ENCODE measurements at regions not wholly inside any gene's neighbourhood (a gene's known extent, or its start where the extent isn't known, plus 50 kb on each side); places are given as distances from the start of the nearest gene placed in this dataset.

DNA sequence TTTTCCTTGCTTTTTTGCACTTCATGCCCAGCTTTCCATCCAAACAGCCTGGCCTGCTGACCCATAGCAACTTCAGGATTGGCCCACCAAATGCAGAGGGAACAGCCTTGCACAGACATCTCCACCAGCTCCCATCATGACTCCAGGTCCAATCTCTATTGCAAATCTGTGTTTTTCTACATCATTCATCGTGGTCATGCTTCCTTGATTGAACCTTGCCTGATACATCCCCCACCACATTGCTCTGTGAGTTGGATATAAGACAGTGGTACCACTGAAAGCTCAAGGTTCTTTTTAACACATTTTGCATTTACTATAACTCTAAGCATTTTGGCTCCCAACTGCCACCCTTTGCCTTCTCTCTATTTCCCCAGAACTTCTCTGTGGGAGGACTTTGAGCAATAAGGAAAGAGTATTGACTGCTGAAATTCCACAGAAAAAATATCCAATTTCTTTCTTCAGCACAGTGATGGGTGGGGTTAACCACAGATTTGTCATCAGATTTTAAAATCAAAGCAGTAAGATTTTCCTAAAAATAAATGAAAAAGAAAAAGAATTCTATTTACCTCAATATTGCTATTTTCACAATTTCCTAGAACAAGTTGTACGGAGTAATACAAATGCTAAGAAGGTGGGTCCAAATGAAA lies 114.6 kb upstream of the GALNT15 start (continued):
- TF ChIP-seq, protein P1, sequence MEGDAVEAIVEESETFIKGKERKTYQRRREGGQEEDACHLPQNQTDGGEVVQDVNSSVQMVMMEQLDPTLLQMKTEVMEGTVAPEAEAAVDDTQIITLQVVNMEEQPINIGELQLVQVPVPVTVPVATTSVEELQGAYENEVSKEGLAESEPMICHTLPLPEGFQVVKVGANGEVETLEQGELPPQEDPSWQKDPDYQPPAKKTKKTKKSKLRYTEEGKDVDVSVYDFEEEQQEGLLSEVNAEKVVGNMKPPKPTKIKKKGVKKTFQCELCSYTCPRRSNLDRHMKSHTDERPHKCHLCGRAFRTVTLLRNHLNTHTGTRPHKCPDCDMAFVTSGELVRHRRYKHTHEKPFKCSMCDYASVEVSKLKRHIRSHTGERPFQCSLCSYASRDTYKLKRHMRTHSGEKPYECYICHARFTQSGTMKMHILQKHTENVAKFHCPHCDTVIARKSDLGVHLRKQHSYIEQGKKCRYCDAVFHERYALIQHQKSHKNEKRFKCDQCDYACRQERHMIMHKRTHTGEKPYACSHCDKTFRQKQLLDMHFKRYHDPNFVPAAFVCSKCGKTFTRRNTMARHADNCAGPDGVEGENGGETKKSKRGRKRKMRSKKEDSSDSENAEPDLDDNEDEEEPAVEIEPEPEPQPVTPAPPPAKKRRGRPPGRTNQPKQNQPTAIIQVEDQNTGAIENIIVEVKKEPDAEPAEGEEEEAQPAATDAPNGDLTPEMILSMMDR (conservative IDR thresholded peaks at IDR 0.05; ENCODE audit: low read depth in 2 of 2), result no peak
- TF ChIP-seq, protein P2, sequence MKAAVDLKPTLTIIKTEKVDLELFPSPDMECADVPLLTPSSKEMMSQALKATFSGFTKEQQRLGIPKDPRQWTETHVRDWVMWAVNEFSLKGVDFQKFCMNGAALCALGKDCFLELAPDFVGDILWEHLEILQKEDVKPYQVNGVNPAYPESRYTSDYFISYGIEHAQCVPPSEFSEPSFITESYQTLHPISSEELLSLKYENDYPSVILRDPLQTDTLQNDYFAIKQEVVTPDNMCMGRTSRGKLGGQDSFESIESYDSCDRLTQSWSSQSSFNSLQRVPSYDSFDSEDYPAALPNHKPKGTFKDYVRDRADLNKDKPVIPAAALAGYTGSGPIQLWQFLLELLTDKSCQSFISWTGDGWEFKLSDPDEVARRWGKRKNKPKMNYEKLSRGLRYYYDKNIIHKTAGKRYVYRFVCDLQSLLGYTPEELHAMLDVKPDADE (IDR thresholded peaks at IDR 0.05), result no peak
- no peak for TF ChIP-seq STAT1 (IDR thresholded peaks at IDR 0.05; ENCODE audit: unreplicated experiment)
- TF ChIP-seq ZNF114 (CRISPR knock-in tag; IDR thresholded peaks at IDR 0.05), result no peak
- no peak for TF ChIP-seq NANOG (IDR thresholded peaks at IDR 0.05; ENCODE audit: borderline replicate concordance)
- no peak for TF ChIP-seq CREB1 (CRISPR knock-in tag; IDR thresholded peaks at IDR 0.05; ENCODE audit: low read depth)
- no peak for TF ChIP-seq EZH2phosphoT487 (IDR thresholded peaks at IDR 0.05; ENCODE audit: unreplicated experiment)

DNA sequence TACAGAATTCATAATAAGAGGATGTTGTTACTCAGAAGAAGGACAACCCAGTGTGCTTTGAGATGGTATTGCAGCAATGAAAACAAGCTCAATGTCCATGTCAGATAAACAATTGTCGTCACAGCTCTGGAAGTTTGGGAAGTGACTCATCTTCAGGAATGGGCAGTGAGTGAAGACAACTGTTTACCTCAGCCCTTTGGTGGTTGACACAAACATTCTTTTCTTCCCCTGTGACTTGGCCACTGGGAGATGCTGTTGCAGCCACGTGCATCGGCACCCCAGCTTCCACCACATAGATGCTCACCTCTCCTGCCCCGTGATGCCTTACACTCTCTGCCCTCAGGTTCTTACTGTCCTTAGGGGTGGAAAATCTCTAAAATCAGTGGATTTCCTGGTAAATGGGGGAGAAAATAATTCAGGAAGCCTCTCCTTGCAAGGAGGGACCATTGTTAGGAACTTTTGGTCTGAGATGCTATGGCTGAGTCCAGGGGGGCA lies 114.1 kb upstream of the GALNT15 start:
- Histone ChIP-seq H3F3A (replicated peaks; ENCODE audit: low read depth) (no peaks in the 10 kb centered on the region), H2AFZ (no peak overlapping the region), H4K20me1 (replicated peaks; ENCODE audit: insufficient read depth) (no peaks in the 10 kb centered on the region), H3K4me2 (no peak overlapping the region), H3K79me2 (replicated peaks; ENCODE audit: insufficient read depth) (no peaks in the 10 kb centered on the region), H3K27ac (ENCODE audit: low read depth) (no peak overlapping the region), H3K36me3 (ENCODE audit: insufficient read depth) (no peaks in the 10 kb centered on the region), H3K4me1 (ENCODE audit: insufficient read depth) (0 out of 2 replicates have a peak, but pooled peaks cover 5% of the 10 kb centered on the region), H3K27me3 (ENCODE audit: insufficient read depth) (no peaks in the 10 kb centered on the region), H3K4me3 (no peak overlapping the region), H3K9me2 (ENCODE audit: insufficient read depth) (peaks cover 4% of the 10 kb centered on the region; the same call in 1 of the 2 replicates)
- no peaks in the 10 kb centered on the region for H3K36me3 Mint-ChIP-seq (ENCODE audit: low read depth)
- no peak overlapping the region for H3K27ac Mint-ChIP-seq
- peaks cover 5% of the 10 kb centered on the region; the same call in 2 of the 3 replicates for H3K4me1 Mint-ChIP-seq
- ATAC-seq, result peak; percentile 52; the same call in 2 of the 3 replicates
- H3K9me3 Mint-ChIP-seq, result no peaks in the 10 kb centered on the region
- H3K27me3 Mint-ChIP-seq (ENCODE audit: insufficient read depth, low read depth, poor library complexity), result no peaks in the 10 kb centered on the region
- TF ChIP-seq ZNF331 (CRISPR knock-in tag; IDR thresholded peaks at IDR 0.05; ENCODE audit: low read depth) (no peak), JUNB (IDR thresholded peaks at IDR 0.05; ENCODE audit: unreplicated experiment) (no peak), EZH2phosphoT487 (IDR thresholded peaks at IDR 0.05; ENCODE audit: unreplicated experiment) (no peak), STAT1 (IDR thresholded peaks at IDR 0.05; ENCODE audit: unreplicated experiment) (no peak), EZH2 (IDR thresholded peaks at IDR 0.05; ENCODE audit: low read depth, unreplicated experiment) (no peak)
- TF ChIP-seq, protein P2 (IDR thresholded peaks at IDR 0.05), result no peak
- TF ChIP-seq, protein P3, sequence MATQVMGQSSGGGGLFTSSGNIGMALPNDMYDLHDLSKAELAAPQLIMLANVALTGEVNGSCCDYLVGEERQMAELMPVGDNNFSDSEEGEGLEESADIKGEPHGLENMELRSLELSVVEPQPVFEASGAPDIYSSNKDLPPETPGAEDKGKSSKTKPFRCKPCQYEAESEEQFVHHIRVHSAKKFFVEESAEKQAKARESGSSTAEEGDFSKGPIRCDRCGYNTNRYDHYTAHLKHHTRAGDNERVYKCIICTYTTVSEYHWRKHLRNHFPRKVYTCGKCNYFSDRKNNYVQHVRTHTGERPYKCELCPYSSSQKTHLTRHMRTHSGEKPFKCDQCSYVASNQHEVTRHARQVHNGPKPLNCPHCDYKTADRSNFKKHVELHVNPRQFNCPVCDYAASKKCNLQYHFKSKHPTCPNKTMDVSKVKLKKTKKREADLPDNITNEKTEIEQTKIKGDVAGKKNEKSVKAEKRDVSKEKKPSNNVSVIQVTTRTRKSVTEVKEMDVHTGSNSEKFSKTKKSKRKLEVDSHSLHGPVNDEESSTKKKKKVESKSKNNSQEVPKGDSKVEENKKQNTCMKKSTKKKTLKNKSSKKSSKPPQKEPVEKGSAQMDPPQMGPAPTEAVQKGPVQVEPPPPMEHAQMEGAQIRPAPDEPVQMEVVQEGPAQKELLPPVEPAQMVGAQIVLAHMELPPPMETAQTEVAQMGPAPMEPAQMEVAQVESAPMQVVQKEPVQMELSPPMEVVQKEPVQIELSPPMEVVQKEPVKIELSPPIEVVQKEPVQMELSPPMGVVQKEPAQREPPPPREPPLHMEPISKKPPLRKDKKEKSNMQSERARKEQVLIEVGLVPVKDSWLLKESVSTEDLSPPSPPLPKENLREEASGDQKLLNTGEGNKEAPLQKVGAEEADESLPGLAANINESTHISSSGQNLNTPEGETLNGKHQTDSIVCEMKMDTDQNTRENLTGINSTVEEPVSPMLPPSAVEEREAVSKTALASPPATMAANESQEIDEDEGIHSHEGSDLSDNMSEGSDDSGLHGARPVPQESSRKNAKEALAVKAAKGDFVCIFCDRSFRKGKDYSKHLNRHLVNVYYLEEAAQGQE (IDR thresholded peaks at IDR 0.05; ENCODE audit: unreplicated experiment), result no peak
- TF ChIP-seq, protein P1 (conservative IDR thresholded peaks at IDR 0.05; ENCODE audit: low read depth in 2 of 2), result peak in 1 of 2 experiments; percentile 40; a peak in 2 of 4 replicates
- no peak overlapping the region for H3K4me3 Mint-ChIP-seq
- peak; percentile 29 for DNase-seq (ENCODE audit: low spot score)
